Umbilical cord (tissue), 1 donor: ENCODE measurements at regions not wholly inside any gene's neighbourhood (a gene's known extent, or its start where the extent isn't known, plus 50 kb on each side); places are given as distances from the start of the nearest gene placed in this dataset.

Experiments
- DNase-seq: peaks from one replicate; pipeline ENCODE4 v3.0.0-alpha.2; 2015; ENCODE audit warnings: low spot score

GRCh38 chr3:30945291-30945690, 50.8 kb upstream of the GADL1 start:
- no peak for DNase-seq

GRCh38 chr3:30948426-30948825, 54.0 kb upstream of the GADL1 start:
- DNase-seq: no peak

DNA sequence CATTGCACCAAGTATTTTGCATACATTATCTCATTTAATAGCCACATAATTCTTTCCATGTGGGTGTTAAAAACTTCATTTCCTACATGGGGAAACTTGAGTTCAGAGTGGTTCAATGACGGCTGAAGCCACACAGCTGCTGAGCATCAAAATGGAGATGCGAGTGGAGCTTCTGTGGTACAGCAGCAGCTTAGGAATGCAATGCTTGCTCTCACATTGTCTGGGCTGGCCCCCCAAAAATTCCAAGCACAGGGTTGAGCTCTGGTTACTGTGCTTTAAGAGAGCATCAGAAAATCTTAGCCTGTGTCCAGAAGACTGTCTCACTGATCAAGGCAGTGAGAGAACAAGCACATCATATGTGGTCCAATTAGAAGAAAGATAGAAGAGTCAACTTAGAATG, 57.4 kb upstream of the GADL1 start:
- DNase-seq: peak; percentile 51

- no peak for DNase-seq
Observed at GRCh38 chr3:30952786-30953185, 58.3 kb upstream of the GADL1 start.

DNA sequence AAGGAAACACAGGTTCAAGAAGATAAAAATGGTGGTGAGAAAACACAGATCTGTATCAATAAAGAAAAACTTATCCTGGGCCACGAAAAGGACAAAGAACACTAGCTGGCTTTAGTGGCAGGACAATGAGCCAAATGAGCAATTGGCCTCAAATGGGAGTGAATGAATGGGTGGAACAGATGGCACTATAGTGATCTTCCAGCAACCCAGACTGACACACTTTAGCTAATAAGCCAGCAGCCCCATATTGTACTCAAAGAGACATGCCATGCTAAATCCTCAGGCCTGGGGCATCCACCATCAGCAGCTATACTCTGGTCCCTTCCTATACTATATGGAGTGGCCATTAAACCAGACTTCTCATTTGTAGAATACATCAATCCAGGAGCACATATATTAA, 60.0 kb upstream of the GADL1 start:
- DNase-seq: no peak

- no peak for DNase-seq
Observed at GRCh38 chr3:30962084-30962483, 67.6 kb upstream of the GADL1 start.

DNA sequence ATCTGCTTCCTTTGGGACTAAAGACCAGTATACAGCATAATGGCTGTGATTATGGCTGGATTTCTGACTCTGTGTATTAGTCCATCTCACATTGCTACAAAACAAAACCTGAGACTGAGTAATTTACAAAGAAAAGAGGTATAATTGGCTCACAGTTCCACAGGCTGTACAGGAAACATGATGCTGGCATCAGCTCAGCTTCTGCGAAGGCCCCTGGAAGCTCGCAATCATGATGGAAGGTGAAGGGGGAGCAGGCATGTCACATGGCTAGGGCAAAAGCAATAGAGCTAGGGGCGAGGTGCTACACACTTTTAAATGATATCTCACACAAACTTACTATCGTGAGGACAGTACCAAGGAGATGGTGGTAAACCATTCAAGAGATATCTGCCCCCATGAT, 68.0 kb upstream of the GADL1 start:
- DNase-seq: no peak

- DNase-seq: no peak
Observed at GRCh38 chr3:30963223-30963722, 68.8 kb upstream of the GADL1 start.

DNA sequence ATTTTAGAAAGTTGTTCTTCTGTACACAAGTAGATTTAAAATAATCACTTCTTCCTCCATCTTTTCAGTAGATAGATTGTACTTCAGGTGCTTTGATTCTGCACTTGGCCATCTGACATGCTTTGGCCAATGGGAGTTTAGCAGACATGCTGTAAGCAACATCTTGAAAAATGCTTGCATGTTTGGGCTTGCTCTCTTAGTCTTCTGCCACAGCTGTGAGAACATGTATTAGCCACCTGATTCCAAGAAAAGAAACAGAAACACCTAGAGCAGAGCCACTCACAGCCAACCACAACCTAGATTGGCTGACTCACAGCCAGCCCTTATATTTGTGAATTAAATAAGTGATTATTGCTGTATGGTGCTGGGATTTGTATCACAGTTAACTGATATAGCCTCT, 70.2 kb upstream of the GADL1 start:
- no peak for DNase-seq

GRCh38 chr3:30966896-30967295, 72.4 kb upstream of the GADL1 start:
- DNase-seq: no peak

- DNase-seq: no peak
Observed at GRCh38 chr3:30970183-30970582, 75.7 kb upstream of the GADL1 start.

DNA sequence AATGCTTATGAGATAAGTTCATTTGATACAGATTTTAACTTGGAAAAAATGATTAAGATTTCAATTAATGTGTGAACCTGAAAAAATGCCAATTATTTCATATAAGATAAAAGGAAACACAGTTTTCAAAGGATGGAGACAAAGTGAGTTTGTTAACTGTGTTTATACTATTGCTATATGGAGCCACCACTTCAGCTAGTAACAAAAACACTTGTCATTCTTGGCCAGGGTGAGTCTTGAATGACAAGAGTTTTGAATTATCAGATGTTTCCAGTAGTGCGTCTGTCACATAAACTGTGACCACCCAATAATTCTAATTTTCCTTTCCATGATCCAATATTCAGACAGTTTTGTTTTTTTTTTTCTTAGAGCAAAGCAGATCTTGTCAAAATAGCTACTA, 78.0 kb upstream of the GADL1 start:
- no peak for DNase-seq

- DNase-seq: peak; percentile 93
Observed at GRCh38 chr3:30974071-30974470, 79.6 kb upstream of the GADL1 start.

GRCh38 chr3:30977592-30977991, 83.1 kb upstream of the GADL1 start:
- no peak for DNase-seq

DNA sequence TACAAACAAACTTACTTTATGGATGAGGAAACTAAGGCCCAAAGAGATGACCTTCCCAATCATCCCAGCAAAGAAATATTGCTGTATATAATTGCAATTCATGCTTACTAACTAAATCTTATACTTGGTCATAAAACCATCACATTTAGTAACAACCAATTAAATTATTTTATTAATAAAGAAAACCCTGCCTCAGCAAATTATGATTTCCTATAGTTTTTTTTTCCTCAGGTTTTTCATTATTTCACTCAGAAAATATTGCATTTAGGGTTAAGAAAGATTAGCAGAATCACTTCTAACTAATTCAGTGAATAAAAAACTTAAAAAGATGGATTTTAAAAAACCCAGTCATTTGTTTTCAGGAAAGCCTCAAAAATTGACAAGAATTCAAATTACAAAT, 86.5 kb upstream of the GADL1 start:
- DNase-seq: no peak

DNA sequence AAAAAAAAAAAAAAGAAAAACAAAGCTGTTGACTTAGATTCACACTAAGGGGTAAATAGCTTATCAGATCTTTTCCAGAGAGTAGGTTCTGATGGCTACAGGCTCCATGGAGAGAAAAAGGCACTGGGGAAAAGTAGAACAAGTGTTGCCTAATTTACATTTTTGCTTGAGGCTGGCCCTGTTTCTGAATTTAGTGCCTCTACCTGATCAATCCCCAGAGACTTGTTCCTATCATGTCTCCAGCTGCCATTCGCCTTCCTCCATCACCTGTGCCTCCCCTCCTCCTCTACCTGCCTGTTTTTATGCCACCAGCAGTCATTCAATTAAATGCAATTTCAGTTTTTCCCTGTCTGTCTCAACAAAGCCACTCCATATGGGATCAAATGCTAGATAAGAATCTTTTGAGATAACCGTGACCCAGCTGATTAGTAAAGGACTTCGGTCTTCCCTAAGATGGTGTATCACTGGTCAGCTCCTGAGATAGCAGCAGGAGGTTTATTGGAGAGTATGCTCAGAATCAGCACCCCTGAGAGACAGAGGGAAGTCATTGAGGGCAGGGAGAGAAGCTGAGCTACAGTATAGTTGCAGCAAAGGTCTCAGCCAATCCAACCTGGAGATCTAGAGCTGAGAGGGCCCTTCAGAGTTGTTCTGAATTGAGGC, 88.1 kb upstream of the GADL1 start:
- DNase-seq: no peak

GRCh38 chr3:30984855-30985749, 90.6 kb upstream of the GADL1 start:
- DNase-seq: peak; percentile 77

- DNase-seq: no peak
Observed at GRCh38 chr3:30986551-30986950, 92.1 kb upstream of the GADL1 start.

DNA sequence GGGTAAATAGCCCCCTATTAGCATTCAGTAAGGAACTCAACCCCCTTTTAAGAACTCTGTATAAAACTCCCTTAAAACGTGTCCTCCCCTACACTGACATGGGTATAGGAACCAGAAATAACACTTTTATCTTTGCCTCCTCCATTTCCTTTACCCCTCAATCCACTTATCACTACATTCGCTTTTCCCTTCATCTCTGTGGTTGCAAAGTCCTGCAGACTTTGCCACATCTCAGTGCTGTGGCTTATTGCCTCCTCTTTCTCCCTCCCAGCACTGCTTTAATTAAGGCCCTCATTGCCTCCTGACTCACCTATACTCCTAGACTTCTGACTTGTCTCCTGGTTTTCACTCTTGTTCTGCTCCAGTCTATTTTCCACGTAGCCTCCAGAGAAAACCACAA, 94.3 kb upstream of the GADL1 start:
- no peak for DNase-seq

DNA sequence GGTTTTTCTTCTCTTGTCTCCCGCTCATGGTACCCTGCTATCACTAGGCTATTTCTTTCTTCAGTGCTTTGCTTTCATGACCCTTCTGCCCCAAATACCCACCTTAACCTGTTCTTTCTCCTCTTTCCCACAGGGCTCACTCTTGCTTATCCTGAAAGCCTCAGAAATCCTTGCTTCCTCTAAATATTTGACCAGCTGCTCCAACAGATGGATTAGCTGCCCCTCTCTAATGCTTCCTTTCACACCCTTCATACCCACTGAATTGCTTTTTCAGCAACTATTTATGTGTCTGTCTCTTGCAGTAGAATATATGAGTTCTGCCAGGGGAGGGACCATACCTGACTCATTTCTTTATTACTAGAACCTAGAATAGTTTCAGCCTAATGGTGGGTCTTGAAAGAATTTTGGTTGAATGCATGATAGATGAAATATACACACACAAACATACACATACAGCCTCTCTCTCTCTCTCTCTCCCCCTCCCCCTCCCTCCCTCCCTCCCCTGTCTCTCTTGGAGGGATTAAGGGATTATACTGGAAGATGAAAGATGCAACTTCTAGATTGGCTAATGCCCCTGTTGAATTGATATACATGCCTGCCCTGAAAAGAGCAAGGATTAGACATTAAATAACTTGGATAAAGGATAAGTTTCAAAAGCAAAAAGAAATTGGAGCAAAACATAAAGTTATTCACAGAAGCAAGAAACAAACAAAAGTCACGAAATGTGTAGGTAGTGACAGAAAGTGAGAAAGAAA, 95.0 kb upstream of the GADL1 start:
- peak; percentile 62 for DNase-seq

DNA sequence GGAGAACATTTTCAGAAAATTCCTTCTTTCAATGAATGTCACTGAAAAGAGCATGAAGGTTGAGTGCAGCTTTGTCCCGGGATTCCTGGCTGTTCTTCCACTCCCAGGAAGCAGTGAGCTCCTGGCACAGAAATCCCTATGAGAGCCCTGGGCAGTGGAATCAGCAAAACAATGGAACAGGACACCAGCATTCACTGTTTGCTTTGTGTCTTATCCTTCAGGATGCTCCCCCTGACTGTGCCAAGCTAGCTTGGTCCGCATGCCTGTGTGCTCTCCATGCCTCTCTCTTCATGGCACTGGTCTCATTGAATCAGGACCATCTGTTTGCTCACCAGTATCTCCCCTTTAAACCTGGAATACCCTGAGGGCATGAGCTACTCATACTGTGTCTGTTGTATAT, 102.0 kb upstream of the GADL1 start:
- no peak for DNase-seq

DNA sequence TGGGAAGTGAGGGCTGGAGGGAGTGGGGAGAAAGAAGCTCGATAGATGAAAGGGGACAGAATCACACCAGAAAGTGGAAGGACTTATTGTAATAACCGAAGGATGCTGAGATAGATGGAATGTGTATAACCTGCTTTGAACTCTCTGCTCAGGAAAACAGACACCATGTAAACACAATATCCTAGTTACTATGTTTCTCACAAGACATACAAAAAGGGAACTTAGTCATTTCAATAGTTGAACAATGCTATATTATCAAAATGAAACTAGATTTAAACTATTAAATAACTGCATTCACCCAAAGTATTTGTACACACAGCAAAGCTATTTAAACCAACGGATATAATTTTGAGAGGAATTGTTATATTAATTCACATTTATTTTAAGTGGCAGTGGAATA, 108.3 kb upstream of the GADL1 start:
- no peak for DNase-seq
